GM19455 (cell line): ENCODE measurements at regions not wholly inside any gene's neighbourhood (a gene's known extent, or its start where the extent isn't known, plus 50 kb on each side); places are given as distances from the start of the nearest gene placed in this dataset.

Experiments
- ATAC-seq: cut with Tn5 transposase; IDR thresholded peaks from one replicate; pipeline ENCODE4 v1.9.1; 2021; ENCODE audit not compliant: unreplicated experiment

GRCh38 chr7:131119381-131119780 is 208.3 kb upstream of the MKLN1 start:
- ATAC-seq = no peak

GRCh38 chr7:131122394-131122793 is 205.3 kb upstream of the MKLN1 start:
- no peak for ATAC-seq

- peak; percentile 97 for ATAC-seq
Observed at GRCh38 chr7:131124001-131124629, 203.6 kb upstream of the MKLN1 start.

GRCh38 chr7:131124867-131125266 is 202.8 kb upstream of the MKLN1 start:
- no peak for ATAC-seq

GRCh38 chr7:131130324-131130723 is 197.4 kb upstream of the MKLN1 start:
- no peak for ATAC-seq

GRCh38 chr7:131131012-131131745 is 196.5 kb upstream of the MKLN1 start:
- ATAC-seq = no peak

GRCh38 chr7:131131746-131132431 is 195.8 kb upstream of the MKLN1 start:
- ATAC-seq = no peak

GRCh38 chr7:131139462-131139861 is 188.2 kb upstream of the MKLN1 start:
- ATAC-seq = no peak

GRCh38 chr7:131141443-131141967 is 186.2 kb upstream of the MKLN1 start:
- ATAC-seq = no peak

- ATAC-seq = no peak
Observed at GRCh38 chr7:131143869-131144268, 183.8 kb upstream of the MKLN1 start.

- no peak for ATAC-seq
Observed at GRCh38 chr7:131145026-131145425, 182.7 kb upstream of the MKLN1 start.

GRCh38 chr7:131145770-131146169 is 181.9 kb upstream of the MKLN1 start:
- ATAC-seq = no peak

- no peak for ATAC-seq
Observed at GRCh38 chr7:131147604-131148003, 180.1 kb upstream of the MKLN1 start.

- no peak for ATAC-seq
Observed at GRCh38 chr7:131148258-131148657, 179.4 kb upstream of the MKLN1 start.

- ATAC-seq = no peak
Observed at GRCh38 chr7:131148708-131149428, 178.8 kb upstream of the MKLN1 start.

GRCh38 chr7:131149429-131149773 is 178.3 kb upstream of the MKLN1 start:
- ATAC-seq = no peak

GRCh38 chr7:131149840-131150239 is 177.8 kb upstream of the MKLN1 start:
- no peak for ATAC-seq

GRCh38 chr7:131151034-131151433 is 176.6 kb upstream of the MKLN1 start:
- ATAC-seq = no peak

- ATAC-seq = no peak
Observed at GRCh38 chr7:131152766-131153165, 174.9 kb upstream of the MKLN1 start.

GRCh38 chr7:131154380-131154779 is 173.3 kb upstream of the MKLN1 start:
- no peak for ATAC-seq

GRCh38 chr7:131157530-131158243 is 170.0 kb upstream of the MKLN1 start:
- no peak for ATAC-seq
